ENCODE measurements at regions not wholly inside any gene's neighbourhood (a gene's known extent, or its start where the extent isn't known, plus 50 kb on each side); places are given as distances from the start of the nearest gene placed in this dataset.

DNA sequence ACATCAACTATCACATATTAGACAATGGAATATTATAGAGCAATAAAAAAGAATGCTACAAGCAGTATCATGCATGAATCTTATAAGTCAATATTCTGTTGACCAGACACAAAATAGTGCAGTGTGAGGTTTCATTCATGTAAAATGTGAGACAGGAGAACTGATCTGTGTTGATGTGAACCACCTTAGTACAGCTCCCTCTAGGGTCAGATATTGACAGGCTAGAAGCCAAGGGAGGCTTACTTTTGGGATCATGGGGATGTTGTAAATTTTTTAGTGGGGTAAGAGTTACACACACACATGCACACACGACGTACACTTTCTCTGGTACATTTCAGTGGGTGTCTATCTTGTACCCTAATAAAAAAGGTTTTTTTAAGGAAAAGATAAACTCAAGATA lies 231.6 kb upstream of the FOXK1 start:
- TF ChIP-seq, protein P1, sequence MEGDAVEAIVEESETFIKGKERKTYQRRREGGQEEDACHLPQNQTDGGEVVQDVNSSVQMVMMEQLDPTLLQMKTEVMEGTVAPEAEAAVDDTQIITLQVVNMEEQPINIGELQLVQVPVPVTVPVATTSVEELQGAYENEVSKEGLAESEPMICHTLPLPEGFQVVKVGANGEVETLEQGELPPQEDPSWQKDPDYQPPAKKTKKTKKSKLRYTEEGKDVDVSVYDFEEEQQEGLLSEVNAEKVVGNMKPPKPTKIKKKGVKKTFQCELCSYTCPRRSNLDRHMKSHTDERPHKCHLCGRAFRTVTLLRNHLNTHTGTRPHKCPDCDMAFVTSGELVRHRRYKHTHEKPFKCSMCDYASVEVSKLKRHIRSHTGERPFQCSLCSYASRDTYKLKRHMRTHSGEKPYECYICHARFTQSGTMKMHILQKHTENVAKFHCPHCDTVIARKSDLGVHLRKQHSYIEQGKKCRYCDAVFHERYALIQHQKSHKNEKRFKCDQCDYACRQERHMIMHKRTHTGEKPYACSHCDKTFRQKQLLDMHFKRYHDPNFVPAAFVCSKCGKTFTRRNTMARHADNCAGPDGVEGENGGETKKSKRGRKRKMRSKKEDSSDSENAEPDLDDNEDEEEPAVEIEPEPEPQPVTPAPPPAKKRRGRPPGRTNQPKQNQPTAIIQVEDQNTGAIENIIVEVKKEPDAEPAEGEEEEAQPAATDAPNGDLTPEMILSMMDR (conservative IDR thresholded peaks at IDR 0.05; ENCODE audit: low read length) = no peak
- no peak for TF ChIP-seq EZH2phosphoT487 (IDR thresholded peaks at IDR 0.05; ENCODE audit: borderline replicate concordance)

All from Loucy (cell line).